ENCODE measurements at regions not wholly inside any gene's neighbourhood (a gene's known extent, or its start where the extent isn't known, plus 50 kb on each side); places are given as distances from the start of the nearest gene placed in this dataset.

DNA sequence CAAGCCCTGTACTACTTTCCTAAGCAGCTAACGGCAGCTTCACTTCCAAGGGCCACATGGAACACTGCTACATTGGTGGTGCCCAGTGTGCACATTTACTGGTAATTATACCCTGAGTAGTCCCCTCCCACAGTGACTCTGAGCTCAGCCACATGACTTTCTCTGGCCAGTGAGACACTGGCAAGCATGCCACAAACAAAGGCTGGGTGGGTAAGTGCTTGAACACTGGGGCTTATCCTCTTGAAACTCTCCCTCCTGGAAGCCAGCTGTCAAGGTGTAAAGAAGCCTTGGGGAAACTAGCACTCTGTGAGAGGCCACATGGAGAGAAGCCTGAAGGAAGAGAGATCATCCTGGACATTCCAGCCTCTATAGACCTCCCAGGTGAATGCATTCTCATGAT lies 54.4 kb upstream of the DRD2 start:
- TF ChIP-seq, protein P1, sequence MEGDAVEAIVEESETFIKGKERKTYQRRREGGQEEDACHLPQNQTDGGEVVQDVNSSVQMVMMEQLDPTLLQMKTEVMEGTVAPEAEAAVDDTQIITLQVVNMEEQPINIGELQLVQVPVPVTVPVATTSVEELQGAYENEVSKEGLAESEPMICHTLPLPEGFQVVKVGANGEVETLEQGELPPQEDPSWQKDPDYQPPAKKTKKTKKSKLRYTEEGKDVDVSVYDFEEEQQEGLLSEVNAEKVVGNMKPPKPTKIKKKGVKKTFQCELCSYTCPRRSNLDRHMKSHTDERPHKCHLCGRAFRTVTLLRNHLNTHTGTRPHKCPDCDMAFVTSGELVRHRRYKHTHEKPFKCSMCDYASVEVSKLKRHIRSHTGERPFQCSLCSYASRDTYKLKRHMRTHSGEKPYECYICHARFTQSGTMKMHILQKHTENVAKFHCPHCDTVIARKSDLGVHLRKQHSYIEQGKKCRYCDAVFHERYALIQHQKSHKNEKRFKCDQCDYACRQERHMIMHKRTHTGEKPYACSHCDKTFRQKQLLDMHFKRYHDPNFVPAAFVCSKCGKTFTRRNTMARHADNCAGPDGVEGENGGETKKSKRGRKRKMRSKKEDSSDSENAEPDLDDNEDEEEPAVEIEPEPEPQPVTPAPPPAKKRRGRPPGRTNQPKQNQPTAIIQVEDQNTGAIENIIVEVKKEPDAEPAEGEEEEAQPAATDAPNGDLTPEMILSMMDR (IDR thresholded peaks at IDR 0.05) = no peak
- no peak for TF ChIP-seq POLR2A (IDR thresholded peaks at IDR 0.05)

Measured in heart left ventricle (tissue), 13 donors.